ENCODE measurements at regions not wholly inside any gene's neighbourhood (a gene's known extent, or its start where the extent isn't known, plus 50 kb on each side); places are given as distances from the start of the nearest gene placed in this dataset.

DNA sequence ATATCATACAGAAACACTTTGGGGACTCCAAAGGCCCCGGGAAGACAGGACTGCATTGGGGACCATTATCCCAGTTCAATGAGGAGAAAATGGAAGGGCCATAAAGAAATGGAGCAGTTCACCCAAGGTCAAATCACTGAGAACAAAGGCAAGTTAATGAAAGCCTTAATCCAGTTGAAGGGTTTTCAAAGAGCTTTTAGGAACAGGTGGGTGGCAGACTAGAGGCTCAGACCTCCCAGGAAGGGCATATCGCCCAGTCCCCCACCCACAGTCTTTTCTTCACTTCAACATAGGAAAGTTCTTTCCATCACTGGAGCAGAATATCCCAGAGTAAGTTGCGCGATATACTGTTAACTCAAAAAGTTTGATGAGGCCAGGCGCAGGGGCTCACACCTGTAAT lies 136.1 kb upstream of the CCND2 start:
- DNase-seq (ENCODE audit: low read depth): no peak
- H3K4me3 ChIP-seq (ENCODE audit: low read depth, low read length): no peak overlapping the region
- no peak for TF ChIP-seq CTCF (IDR thresholded peaks at IDR 0.05; ENCODE audit: insufficient read depth, low read depth, low read length, missing control alignments)

DNA sequence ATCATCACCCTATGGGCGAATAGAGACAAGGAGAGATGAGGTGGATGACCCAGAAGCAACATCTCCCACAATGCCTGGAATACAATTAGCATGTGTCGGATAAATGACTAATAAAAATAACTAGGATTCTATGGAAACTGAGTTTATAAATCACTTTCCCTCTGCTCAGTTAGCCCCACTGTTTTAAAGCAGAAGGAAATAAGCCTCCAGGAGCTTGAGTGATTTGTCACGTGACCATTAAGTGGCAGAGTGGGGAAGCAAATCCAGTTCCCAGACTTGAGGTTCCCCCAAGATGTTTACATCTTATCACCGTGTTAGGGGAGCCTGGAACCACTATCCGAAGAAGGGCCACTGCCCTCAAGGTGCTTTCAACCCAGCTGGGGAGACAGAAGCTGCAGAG lies 136.5 kb upstream of the CCND2 start:
- no peak for DNase-seq (ENCODE audit: low read depth)
- H3K4me3 ChIP-seq (ENCODE audit: low read depth, low read length): no peak overlapping the region

GRCh38 chr12:4135919-4136605 lies 137.5 kb upstream of the CCND2 start:
- TF ChIP-seq CTCF (IDR thresholded peaks at IDR 0.05; ENCODE audit: insufficient read depth, low read depth, low read length, missing control alignments): no peak
- peak; percentile 91 for DNase-seq (ENCODE audit: low read depth)

More for the DNA sequence above, 136.5 kb upstream of the CCND2 start:
- TF ChIP-seq CTCF (IDR thresholded peaks at IDR 0.05; ENCODE audit: insufficient read depth, low read depth, low read length, missing control alignments): no peak

GRCh38 chr12:4134448-4135263 lies 138.9 kb upstream of the CCND2 start:
- no peak for DNase-seq (ENCODE audit: low read depth)
- H3K4me3 ChIP-seq (ENCODE audit: low read depth, low read length): no peak overlapping the region
- no peak for TF ChIP-seq CTCF (IDR thresholded peaks at IDR 0.05; ENCODE audit: insufficient read depth, low read depth, low read length, missing control alignments)

More at GRCh38 chr12:4135919-4136605, 137.5 kb upstream of the CCND2 start:
- no peak overlapping the region for H3K4me3 ChIP-seq (ENCODE audit: low read depth, low read length)

DNA sequence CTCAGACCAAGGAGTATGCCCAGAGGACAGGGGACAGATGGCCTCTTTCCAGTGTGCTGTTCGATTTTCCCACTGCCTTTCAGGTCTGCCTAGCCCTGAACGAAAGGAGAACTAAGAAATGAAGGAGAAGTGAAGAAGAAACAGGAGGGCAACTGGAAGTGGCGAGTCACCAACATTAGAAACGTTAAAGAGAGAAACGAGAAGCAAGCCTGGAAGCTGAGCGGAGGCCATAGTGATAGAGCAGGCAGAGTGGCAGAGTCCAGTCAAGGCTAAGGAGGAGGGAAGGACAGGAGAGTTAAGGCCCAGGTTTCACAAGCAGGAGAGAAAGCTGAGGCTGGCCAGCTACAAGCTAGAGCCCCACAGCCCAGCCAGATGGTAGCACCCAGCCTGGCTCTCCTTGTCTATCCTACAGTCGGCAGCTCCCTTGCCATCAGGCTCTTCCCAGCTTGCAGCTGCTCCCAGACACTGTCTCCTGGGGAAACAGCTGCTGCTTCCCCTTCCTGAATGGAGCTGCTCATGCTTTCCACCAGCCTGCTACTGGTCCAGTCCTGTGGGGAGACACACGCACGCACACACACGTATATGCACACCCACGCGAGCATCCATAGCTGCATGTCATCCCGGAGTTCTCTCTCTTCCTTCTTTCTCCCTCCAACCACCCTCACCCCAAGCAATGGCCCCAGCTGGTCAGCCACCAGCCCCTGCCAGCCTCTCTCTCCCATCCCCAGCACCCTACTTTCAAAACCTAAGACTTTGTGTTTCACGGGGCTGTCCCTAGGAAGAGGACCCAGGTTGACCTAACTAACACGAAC lies 139.7 kb upstream of the CCND2 start:
- no peak for DNase-seq (ENCODE audit: low read depth)

More for the DNA sequence above, 139.7 kb upstream of the CCND2 start:
- no peak for TF ChIP-seq CTCF (IDR thresholded peaks at IDR 0.05; ENCODE audit: insufficient read depth, low read depth, low read length, missing control alignments)
- no peak overlapping the region for H3K4me3 ChIP-seq (ENCODE audit: low read depth, low read length)
